ENCODE measurements at regions not wholly inside any gene's neighbourhood (a gene's known extent, or its start where the extent isn't known, plus 50 kb on each side); places are given as distances from the start of the nearest gene placed in this dataset.

DNA sequence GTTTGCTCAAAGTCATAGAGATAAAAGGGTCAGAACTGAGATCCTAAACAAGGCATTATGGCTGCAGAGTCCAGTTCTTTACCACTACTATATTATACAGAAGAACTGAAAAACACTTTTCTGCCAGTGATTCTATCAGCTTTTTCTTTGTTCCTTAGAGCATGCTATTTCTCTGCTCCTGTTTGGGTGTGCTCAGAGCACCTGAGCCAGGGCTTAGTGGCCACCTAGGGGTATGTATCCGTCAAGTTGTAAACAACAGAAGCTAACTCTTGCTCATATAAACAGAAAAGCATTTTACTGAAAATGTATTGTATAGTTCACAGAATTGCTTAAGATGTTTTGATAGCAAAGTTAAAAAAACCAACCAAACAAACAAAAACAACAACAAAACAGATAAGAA lies 470.8 kb downstream of the SLC16A7 start:
- TF ChIP-seq, protein P1, sequence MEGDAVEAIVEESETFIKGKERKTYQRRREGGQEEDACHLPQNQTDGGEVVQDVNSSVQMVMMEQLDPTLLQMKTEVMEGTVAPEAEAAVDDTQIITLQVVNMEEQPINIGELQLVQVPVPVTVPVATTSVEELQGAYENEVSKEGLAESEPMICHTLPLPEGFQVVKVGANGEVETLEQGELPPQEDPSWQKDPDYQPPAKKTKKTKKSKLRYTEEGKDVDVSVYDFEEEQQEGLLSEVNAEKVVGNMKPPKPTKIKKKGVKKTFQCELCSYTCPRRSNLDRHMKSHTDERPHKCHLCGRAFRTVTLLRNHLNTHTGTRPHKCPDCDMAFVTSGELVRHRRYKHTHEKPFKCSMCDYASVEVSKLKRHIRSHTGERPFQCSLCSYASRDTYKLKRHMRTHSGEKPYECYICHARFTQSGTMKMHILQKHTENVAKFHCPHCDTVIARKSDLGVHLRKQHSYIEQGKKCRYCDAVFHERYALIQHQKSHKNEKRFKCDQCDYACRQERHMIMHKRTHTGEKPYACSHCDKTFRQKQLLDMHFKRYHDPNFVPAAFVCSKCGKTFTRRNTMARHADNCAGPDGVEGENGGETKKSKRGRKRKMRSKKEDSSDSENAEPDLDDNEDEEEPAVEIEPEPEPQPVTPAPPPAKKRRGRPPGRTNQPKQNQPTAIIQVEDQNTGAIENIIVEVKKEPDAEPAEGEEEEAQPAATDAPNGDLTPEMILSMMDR (optimal IDR thresholded peaks at IDR 0.05 in 1 of 3, IDR thresholded peaks at IDR 0.05 in 1 of 3, conservative IDR thresholded peaks at IDR 0.05 in 1 of 3; ENCODE audit: extremely low read depth in 1 of 3, insufficient read depth in 2 of 3, low read length in 3 of 3) = no peak
- TF ChIP-seq EZH2 (IDR thresholded peaks at IDR 0.05; ENCODE audit: low read length) = no peak
